HG03432 (cell line): ENCODE measurements at regions not wholly inside any gene's neighbourhood (a gene's known extent, or its start where the extent isn't known, plus 50 kb on each side); places are given as distances from the start of the nearest gene placed in this dataset.

Experiments
- ATAC-seq: cut with Tn5 transposase; IDR thresholded peaks from one replicate; pipeline ENCODE4 v1.9.1; 2021; ENCODE audit warnings: mild to moderate bottlenecking, moderate library complexity; ENCODE audit not compliant: unreplicated experiment

GRCh38 chr17:65446043-65446442 lies 115.4 kb downstream of the AXIN2 start:
- ATAC-seq = no peak

- no peak for ATAC-seq
Measured at GRCh38 chr17:65444049-65444448, 117.4 kb downstream of the AXIN2 start.

- ATAC-seq = no peak
Measured at GRCh38 chr17:65442691-65443090, 118.8 kb downstream of the AXIN2 start.

GRCh38 chr17:65442250-65442649 lies 119.2 kb downstream of the AXIN2 start:
- no peak for ATAC-seq

- ATAC-seq = no peak
Measured at GRCh38 chr17:65441053-65441605, 120.3 kb downstream of the AXIN2 start.

- ATAC-seq = no peak
Measured at GRCh38 chr17:65438708-65439294, 122.6 kb downstream of the AXIN2 start.

- ATAC-seq = no peak
Measured at GRCh38 chr17:65438173-65438572, 123.3 kb downstream of the AXIN2 start.

GRCh38 chr17:65436871-65437270 lies 124.6 kb downstream of the AXIN2 start:
- no peak for ATAC-seq

GRCh38 chr17:65434878-65435277 lies 126.6 kb downstream of the AXIN2 start:
- ATAC-seq = no peak

- ATAC-seq = no peak
Measured at GRCh38 chr17:65434251-65434650, 127.2 kb downstream of the AXIN2 start.

- ATAC-seq = no peak
Measured at GRCh38 chr17:65433592-65433991, 127.9 kb downstream of the AXIN2 start.

GRCh38 chr17:65433157-65433556 lies 128.3 kb downstream of the AXIN2 start:
- ATAC-seq = no peak

GRCh38 chr17:65431116-65431515 lies 130.3 kb downstream of the AXIN2 start:
- ATAC-seq = no peak

- ATAC-seq = no peak
Measured at GRCh38 chr17:65430209-65430833, 131.1 kb downstream of the AXIN2 start.

- no peak for ATAC-seq
Measured at GRCh38 chr17:65423346-65424140, 137.9 kb downstream of the AXIN2 start.

GRCh38 chr17:65418622-65419021 lies 142.8 kb downstream of the AXIN2 start:
- ATAC-seq = no peak

GRCh38 chr17:65417406-65418221 lies 143.8 kb downstream of the AXIN2 start:
- no peak for ATAC-seq

- ATAC-seq = no peak
Measured at GRCh38 chr17:65415991-65416390, 145.5 kb downstream of the AXIN2 start.

- ATAC-seq = no peak
Measured at GRCh38 chr17:65413390-65413789, 148.1 kb downstream of the AXIN2 start.

- no peak for ATAC-seq
Measured at GRCh38 chr17:65409381-65409780, 152.1 kb downstream of the AXIN2 start.

GRCh38 chr17:65408050-65408449 lies 153.4 kb downstream of the AXIN2 start:
- ATAC-seq = no peak
